Transverse colon (tissue), 4 donors: ENCODE measurements at regions not wholly inside any gene's neighbourhood (a gene's known extent, or its start where the extent isn't known, plus 50 kb on each side); places are given as distances from the start of the nearest gene placed in this dataset.

Experiments
- DNase-seq: peaks from one replicate; pipeline ENCODE4 v3.0.0-alpha.2; 2019
- H3K27ac ChIP-seq, 4 donors: fragments of 200-600 bp; sonication (generic); 2 replicates each; pipeline ENCODE4 v1.5.1; 2016 to 2018; ENCODE audit warnings: inconsistent platforms in 4 of 4
- H3K27me3 ChIP-seq: fragments of 200-600 bp; sonication (generic); 2 replicates; pipeline ENCODE4 v1.5.1; 2017; ENCODE audit warnings: inconsistent platforms
- H3K36me3 ChIP-seq, 4 donors: fragments of 200-600 bp; sonication (generic); 2 replicates each; pipeline ENCODE4 v1.5.1; 2017 to 2019; ENCODE audit warnings: inconsistent platforms in 4 of 4
- H3K4me1 ChIP-seq, 4 donors: fragments of 200-600 bp; sonication (generic); 2 replicates each; pipeline ENCODE4 v1.5.1; 2017 to 2020; ENCODE audit warnings: inconsistent platforms in 4 of 4
- H3K4me3 ChIP-seq, 4 donors: fragments of 200-600 bp; sonication (generic); 1 replicate in 1 of 4; 2 replicates in 3 of 4; pipeline versions ENCODE4 v1.5.1 to v1.6.1; 2017 to 2019; ENCODE audit warnings: inconsistent platforms in 4 of 4
- H3K9me3 ChIP-seq, 2 donors: fragments of 200-600 bp; sonication (generic); 2 replicates each; pipeline ENCODE4 v1.5.1; 2017 to 2019; ENCODE audit warnings: inconsistent platforms in 2 of 2
- EP300 ChIP-seq: sonication (generic); formaldehyde crosslinking; IDR thresholded peaks from one replicate; pipeline ENCODE4 v1.6.1; 2017; ENCODE audit warnings: antibody characterized with exemption, low read depth
- POLR2A ChIP-seq: fragments of 450-650 bp; IDR thresholded peaks from one replicate; pipeline ENCODE4 v1.6.1; 2016; ENCODE audit warnings: antibody characterized with exemption, mild to moderate bottlenecking, moderate library complexity
- POLR2AphosphoS5 ChIP-seq, 3 donors: sonication (generic); formaldehyde crosslinking; IDR thresholded peaks; one replicate each; pipeline ENCODE4 v1.6.1; 2016; ENCODE audit warnings: antibody characterized with exemption in 3 of 3
- WGBS, 2 donors: methylation state at CpG; one replicate each; pipeline ENCODE4 v1.1.5; 2018; ENCODE audit warnings: low coverage in 1 of 2; 5-methylcytosine and 5-hydroxymethylcytosine counted together
- in situ Hi-C, 4 donors: fragments of 200-750 bp; cut with MboI; loops; one replicate each; pipeline versions ENCODE4 v1.15.0 to v1.15.1; 2017; ENCODE audit warnings: low sequenced_read_pairs in 3 of 4, low pct_ligation_motif_present in 1 of 4, low pct_unique_long_range_greater_than_20kb in 1 of 4
- intact Hi-C: fragments of 100-400 bp; cut with DNase I; formaldehyde crosslinking; loops from one replicate; pipeline ENCODE4 v1.15.1; 2023; ENCODE audit warnings: low total_unique reads
- TF ChIP-seq, protein P1 (sequence below), 5 experiments: fragments of 200-600 bp in 3 of 5; fragments of 450-650 bp in 2 of 5; sonication (generic) in 3 of 5; IDR thresholded peaks; 1 replicate in 2 of 5; 2 replicates in 3 of 5; pipeline ENCODE4 v1.5.1; 2016 to 2017; ENCODE audit warnings: antibody characterized with exemption in 5 of 5, inconsistent platforms in 3 of 5, mild to moderate bottlenecking in 2 of 5, moderate library complexity in 1 of 5

DNA sequence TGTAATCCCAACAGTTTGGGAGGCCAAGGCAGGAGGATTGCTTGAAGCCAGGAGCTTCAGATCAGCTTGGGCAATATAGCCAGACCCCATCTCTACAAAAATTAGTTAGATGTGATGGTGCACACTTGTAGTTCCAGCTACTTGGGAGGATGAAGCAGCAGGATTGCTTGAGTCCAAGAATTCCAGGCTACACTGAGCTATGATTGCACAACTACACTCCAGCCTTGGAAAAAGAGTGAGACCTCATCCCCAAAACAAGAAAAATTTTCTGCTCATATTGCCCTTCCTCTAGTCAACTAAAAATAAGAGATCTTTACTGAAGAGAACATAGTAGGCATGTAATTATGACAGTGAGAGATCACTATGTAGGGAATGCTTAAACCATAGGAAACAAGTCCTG is 60.9 kb upstream of the SPATA12 start:
- no peak for TF ChIP-seq EP300
- TF ChIP-seq, protein P1, sequence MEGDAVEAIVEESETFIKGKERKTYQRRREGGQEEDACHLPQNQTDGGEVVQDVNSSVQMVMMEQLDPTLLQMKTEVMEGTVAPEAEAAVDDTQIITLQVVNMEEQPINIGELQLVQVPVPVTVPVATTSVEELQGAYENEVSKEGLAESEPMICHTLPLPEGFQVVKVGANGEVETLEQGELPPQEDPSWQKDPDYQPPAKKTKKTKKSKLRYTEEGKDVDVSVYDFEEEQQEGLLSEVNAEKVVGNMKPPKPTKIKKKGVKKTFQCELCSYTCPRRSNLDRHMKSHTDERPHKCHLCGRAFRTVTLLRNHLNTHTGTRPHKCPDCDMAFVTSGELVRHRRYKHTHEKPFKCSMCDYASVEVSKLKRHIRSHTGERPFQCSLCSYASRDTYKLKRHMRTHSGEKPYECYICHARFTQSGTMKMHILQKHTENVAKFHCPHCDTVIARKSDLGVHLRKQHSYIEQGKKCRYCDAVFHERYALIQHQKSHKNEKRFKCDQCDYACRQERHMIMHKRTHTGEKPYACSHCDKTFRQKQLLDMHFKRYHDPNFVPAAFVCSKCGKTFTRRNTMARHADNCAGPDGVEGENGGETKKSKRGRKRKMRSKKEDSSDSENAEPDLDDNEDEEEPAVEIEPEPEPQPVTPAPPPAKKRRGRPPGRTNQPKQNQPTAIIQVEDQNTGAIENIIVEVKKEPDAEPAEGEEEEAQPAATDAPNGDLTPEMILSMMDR (IDR thresholded peaks at IDR 0.05): no peak
- TF ChIP-seq POLR2A: no peak
- TF ChIP-seq POLR2AphosphoS5 (IDR thresholded peaks at IDR 0.05): no peak
- intact Hi-C loops (loop anchor here (5.0 kb wide), 1 partner anchor 78 kb away; no protein-coding TSS in a partner anchor), in situ Hi-C loops (loop anchor here in 2 of 4 donors (25.0 kb wide), 2 partner anchors 137 to 187 kb away; partner anchors contain the start of gene ARHGEF3 (in 1 of the 2))
- H3K27me3 ChIP-seq: no peaks in the 10 kb centered on the region
- H3K9me3 ChIP-seq: no peaks in the 10 kb centered on the region
- H3K4me3 ChIP-seq: no peak overlapping the region
- peak overlapping the region in 1 of 4 donors; percentile 76 for H3K27ac ChIP-seq
- DNase-seq: no peak
- H3K4me1 ChIP-seq: peaks cover 6 to 31% (median 10%) of the 10 kb centered on the region in 4 donors
- no peaks in the 10 kb centered on the region for H3K36me3 ChIP-seq

DNA sequence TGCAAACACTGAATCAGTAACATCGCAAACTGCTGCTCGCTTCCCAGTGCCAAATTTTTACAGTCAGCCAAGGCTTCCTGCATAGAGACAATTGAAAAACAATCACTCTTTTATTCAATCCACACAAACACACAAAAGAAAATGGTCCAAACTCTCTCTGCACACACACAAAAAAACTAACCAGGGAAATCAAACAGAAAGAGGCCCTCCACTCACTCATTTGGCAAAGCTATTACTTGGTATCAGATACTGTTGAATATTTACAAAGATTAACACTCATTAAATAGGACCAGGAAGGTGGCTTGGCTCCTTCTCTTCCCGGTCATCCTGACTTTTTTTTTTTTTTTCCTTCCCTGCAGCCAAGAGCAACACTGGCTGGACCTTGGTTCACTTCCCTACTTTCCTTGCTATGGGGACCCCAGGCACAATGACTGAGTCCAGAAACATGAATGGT is 62.4 kb upstream of the SPATA12 start:
- Histone ChIP-seq H3K4me3 (no peak overlapping the region), H3K9me3 (no peaks in the 10 kb centered on the region), H3K4me1 (peaks cover 6 to 28% (median 10%) of the 10 kb centered on the region in 4 donors), H3K27ac (peak overlapping the region; percentile 53 to 76 (median 64)), H3K27me3 (no peaks in the 10 kb centered on the region), H3K36me3 (no peaks in the 10 kb centered on the region)
- in situ Hi-C loops (loop anchor here in 2 of 4 donors (25.0 kb wide), 2 partner anchors 136 to 186 kb away; partner anchors contain the start of gene ARHGEF3 (in 1 of the 2)), intact Hi-C loops (loop anchor here (5.0 kb wide), 1 partner anchor 79 kb away; no protein-coding TSS in a partner anchor)
- 31 to 51% methylated on average over 3 of the region's 3 CpGs for WGBS, 2 donors
- no peak for DNase-seq
- TF ChIP-seq EP300 (no peak), POLR2AphosphoS5 (IDR thresholded peaks at IDR 0.05) (no peak), POLR2A (no peak)
- TF ChIP-seq, protein P1 (IDR thresholded peaks at IDR 0.05): no peak

DNA sequence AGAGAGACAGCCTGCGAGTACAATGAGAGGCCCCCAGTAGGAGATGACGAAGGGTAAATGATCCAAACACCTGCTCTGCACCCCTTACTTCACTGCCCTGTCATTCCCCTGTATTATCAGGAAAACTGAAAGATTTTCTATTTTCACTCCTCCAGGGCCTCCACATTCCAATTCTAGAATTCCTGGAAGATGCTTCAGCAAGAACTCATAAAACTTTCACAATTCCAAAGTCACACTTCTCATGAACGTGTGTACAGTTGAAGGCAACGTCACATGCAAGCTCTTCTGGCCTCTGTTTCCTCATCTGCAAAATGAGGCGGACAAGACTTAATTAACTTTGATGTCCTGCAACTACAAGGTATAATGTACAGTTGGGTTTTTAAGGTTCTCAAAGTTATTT is 62.8 kb upstream of the SPATA12 start:
- 51 to 66% methylated on average over 3 to 5 of the region's 5 CpGs for WGBS, 2 donors
- Histone ChIP-seq H3K27ac (peak overlapping the region; percentile 59 to 76 (median 68)), H3K4me3 (no peak overlapping the region), H3K27me3 (no peaks in the 10 kb centered on the region), H3K4me1 (peaks cover 6 to 28% (median 10%) of the 10 kb centered on the region in 4 donors), H3K36me3 (no peaks in the 10 kb centered on the region), H3K9me3 (no peaks in the 10 kb centered on the region)
- in situ Hi-C loops: loop anchor here in 2 of 4 donors (25.0 kb wide), 2 partner anchors 135 to 185 kb away; partner anchors contain the start of gene ARHGEF3 (in 1 of the 2)
- no peak for TF ChIP-seq POLR2AphosphoS5 (IDR thresholded peaks at IDR 0.05)
- no peak for TF ChIP-seq POLR2A
- TF ChIP-seq, protein P1 (IDR thresholded peaks at IDR 0.05): no peak
- TF ChIP-seq EP300: no peak
- DNase-seq: no peak
- intact Hi-C loops: loop anchor here (5.0 kb wide), 1 partner anchor 80 kb away; no protein-coding TSS in a partner anchor

- no peak for DNase-seq
- Histone ChIP-seq H3K9me3 (no peaks in the 10 kb centered on the region), H3K27me3 (no peaks in the 10 kb centered on the region), H3K4me3 (no peak overlapping the region), H3K4me1 (peaks cover 6 to 28% (median 10%) of the 10 kb centered on the region in 4 donors), H3K27ac (peak overlapping the region; percentile 59 to 76 (median 68)), H3K36me3 (no peaks in the 10 kb centered on the region)
- 95% methylated on average over 3 of the region's 3 CpGs; no CpG with 5 or more reads in 1 of the 2 donors for WGBS, 2 donors
- TF ChIP-seq, protein P1 (IDR thresholded peaks at IDR 0.05): no peak
- TF ChIP-seq POLR2AphosphoS5 (IDR thresholded peaks at IDR 0.05): no peak
- no peak for TF ChIP-seq POLR2A
- TF ChIP-seq EP300: no peak
- intact Hi-C loops: loop anchor here (5.0 kb wide), 1 partner anchor 80 kb away; no protein-coding TSS in a partner anchor
- in situ Hi-C loops: loop anchor here in 2 of 4 donors (25.0 kb wide), 2 partner anchors 135 to 185 kb away; partner anchors contain the start of gene ARHGEF3 (in 1 of the 2)
Observed at GRCh38 chr3:56997041-56997440, 63.4 kb upstream of the SPATA12 start.
